Neural cell (in vitro differentiated cells): ENCODE measurements at regions not wholly inside any gene's neighbourhood (a gene's known extent, or its start where the extent isn't known, plus 50 kb on each side); places are given as distances from the start of the nearest gene placed in this dataset.

Experiments
- CTCF ChIP-seq: fragments of 450-650 bp; IDR thresholded peaks from 2 replicates; pipeline ENCODE4 v1.5.1; 2014; ENCODE audit warnings: antibody characterized with exemption, mild to moderate bottlenecking, moderate library complexity; ENCODE audit not compliant: poor library complexity, severe bottlenecking
- TAF1 ChIP-seq: IDR thresholded peaks from 2 replicates; pipeline ENCODE4 v1.6.1; 2012; ENCODE audit warnings: low read depth

GRCh38 chr13:34166406-34166805, 348.5 kb downstream of the RFC3 start:
- TF ChIP-seq CTCF (no peak), TAF1 (no peak)
